Psoas muscle (tissue), 7 donors: ENCODE measurements at regions not wholly inside any gene's neighbourhood (a gene's known extent, or its start where the extent isn't known, plus 50 kb on each side); places are given as distances from the start of the nearest gene placed in this dataset.

Experiments used
- ATAC-seq, 4 donors: fragments of 200-7000 bp; cut with Tn5 transposase; one replicate each; pipeline ENCODE4 v1.9.1; 2020; ENCODE audit warnings: moderate library complexity in 3 of 4, mild to moderate bottlenecking in 2 of 4
- DNase-seq, 2 donors: peaks; one replicate each; pipeline ENCODE4 v3.0.0-alpha.2; 2020
- H3K27ac ChIP-seq: fragments of 200-600 bp; one replicate; pipeline ENCODE4 v1.8.0; 2022
- H3K27me3 ChIP-seq, 3 donors: fragments of 200-600 bp in 1 of 3; one replicate each; pipeline versions ENCODE4 v1.6.1 to v1.8.0; 2013 to 2022; ENCODE audit warnings: low read length in 2 of 3, mild to moderate bottlenecking in 2 of 3, moderate library complexity in 1 of 3; ENCODE audit not compliant: insufficient read depth in 3 of 3
- H3K36me3 ChIP-seq, 2 donors: fragments of 200-600 bp in 1 of 2; one replicate each; pipeline versions ENCODE4 v1.6.1 to v1.8.0; 2013 to 2022; ENCODE audit warnings: low read depth in 1 of 2, mild to moderate bottlenecking in 1 of 2, moderate library complexity in 1 of 2; ENCODE audit not compliant: insufficient read depth in 1 of 2
- H3K4me1 ChIP-seq: fragments of 200-600 bp; one replicate; pipeline ENCODE4 v1.8.0; 2022
- H3K4me3 ChIP-seq: fragments of 200-600 bp; one replicate; pipeline ENCODE4 v1.8.0; 2022; ENCODE audit warnings: mild to moderate bottlenecking
- H3K9me3 ChIP-seq: fragments of 200-600 bp; one replicate; pipeline ENCODE4 v1.8.0; 2022
- CTCF ChIP-seq: fragments of 200-600 bp; IDR thresholded peaks from one replicate; pipeline ENCODE4 v1.8.0; 2022; ENCODE audit warnings: antibody characterized with exemption
- WGBS, 3 donors: extraction: QIAGEN DNeasy Blood & Tissue Kit; methylation state at CpG; one replicate each; pipeline versions ENCODE4 v1.1.6 to v1.1.7; 2013; 5-methylcytosine and 5-hydroxymethylcytosine counted together
- intact Hi-C, 2 donors: fragments of 100-400 bp; cut with DNase I; formaldehyde crosslinking; loops; one replicate each; pipeline versions ENCODE4 v1.11.0 to v1.14.2; 2022
- donor health status: healthy with polysubstance abuse.
- donor health status: DM: no; HTN: no; CAD: no; lungs with moderate emphysema.
- donor health status: Bipolar disorder and iron deficiency.
- donor health status: healthy.
- donor health status: DM: yes; HTN: yes; CAD: no.
- donor health status: DM: no; HTN: no; CAD: no.
- donor health status: DM: yes; HTN: yes; CAD: no.

DNA sequence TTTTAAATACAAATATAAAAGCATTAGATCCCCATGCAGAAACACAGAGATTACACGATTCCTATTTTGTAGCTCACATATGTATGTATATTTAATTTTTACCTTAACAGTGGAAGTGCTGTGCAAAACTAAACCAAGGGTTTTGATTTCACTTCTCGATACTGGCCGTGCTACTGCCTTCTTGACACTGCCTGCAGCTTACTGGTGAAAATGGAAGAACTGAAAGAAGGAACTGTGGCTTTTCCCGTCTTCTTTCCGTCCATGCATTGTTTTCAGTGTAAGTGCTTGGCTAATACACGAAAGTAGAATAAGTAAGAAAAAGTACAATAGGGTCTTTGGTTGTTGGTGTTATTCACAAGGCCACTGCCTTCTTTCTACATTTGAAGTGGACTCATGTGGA lies 129.5 kb downstream of the NDUFA10 start:
- Histone ChIP-seq H3K36me3 (no peaks in the 10 kb centered on the region), H3K27ac (no peak overlapping the region), H3K4me1 (no peaks in the 10 kb centered on the region), H3K9me3 (no peaks in the 10 kb centered on the region), H3K27me3 (peaks cover 0 to 1% (median 0%) of the 10 kb centered on the region in 3 donors), H3K4me3 (no peak overlapping the region)
- no peak for ATAC-seq
- 75 to 88% (median 81%) methylated on average over 6 of the region's 6 CpGs for WGBS, 3 donors
- DNase-seq = no peak
- intact Hi-C loops = no loop called here
- no peak for TF ChIP-seq CTCF

- Histone ChIP-seq H3K27ac (no peak overlapping the region), H3K4me1 (no peaks in the 10 kb centered on the region), H3K27me3 (peaks cover 0 to 1% (median 0%) of the 10 kb centered on the region in 3 donors), H3K9me3 (no peaks in the 10 kb centered on the region), H3K36me3 (no peaks in the 10 kb centered on the region), H3K4me3 (no peak overlapping the region)
- 83 to 84% (median 84%) methylated on average over 3 of the region's 3 CpGs for WGBS, 3 donors
- no peak for TF ChIP-seq CTCF
- ATAC-seq (no peak), DNase-seq (no peak)
- intact Hi-C loops = no loop called here
Measured at GRCh38 chr2:239895116-239895515, 130.0 kb downstream of the NDUFA10 start.

DNA sequence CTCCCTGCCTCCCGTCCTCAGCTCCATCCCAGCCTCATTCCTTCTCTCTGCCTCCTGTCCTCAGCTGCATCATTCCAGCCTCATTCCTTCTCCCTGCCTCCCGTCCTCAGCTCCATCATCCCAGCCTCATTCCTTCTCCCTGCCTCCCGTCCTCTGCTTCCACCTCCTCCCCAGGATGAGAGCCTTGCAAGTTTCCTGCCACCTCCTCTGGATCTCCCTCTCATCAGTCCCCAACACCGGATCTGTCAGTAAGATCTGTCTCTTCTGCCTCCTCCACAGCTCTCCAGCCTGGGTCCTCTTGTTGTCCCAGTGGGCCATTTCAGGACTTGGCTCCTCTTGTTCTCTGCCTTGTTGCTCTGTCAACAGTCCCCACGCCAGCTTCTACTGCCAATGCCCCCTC lies 130.9 kb downstream of the NDUFA10 start:
- TF ChIP-seq CTCF = no peak
- ATAC-seq = no peak
- 80 to 85% (median 83%) methylated on average over 5 of the region's 5 CpGs for WGBS, 3 donors
- no peaks in the 10 kb centered on the region for H3K36me3 ChIP-seq
- no peaks in the 10 kb centered on the region for H3K9me3 ChIP-seq
- H3K27ac ChIP-seq = no peak overlapping the region
- DNase-seq = no peak
- no peaks in the 10 kb centered on the region for H3K4me1 ChIP-seq
- intact Hi-C loops = no loop called here
- peaks cover 0 to 1% (median 0%) of the 10 kb centered on the region in 3 donors for H3K27me3 ChIP-seq
- H3K4me3 ChIP-seq = no peak overlapping the region

DNA sequence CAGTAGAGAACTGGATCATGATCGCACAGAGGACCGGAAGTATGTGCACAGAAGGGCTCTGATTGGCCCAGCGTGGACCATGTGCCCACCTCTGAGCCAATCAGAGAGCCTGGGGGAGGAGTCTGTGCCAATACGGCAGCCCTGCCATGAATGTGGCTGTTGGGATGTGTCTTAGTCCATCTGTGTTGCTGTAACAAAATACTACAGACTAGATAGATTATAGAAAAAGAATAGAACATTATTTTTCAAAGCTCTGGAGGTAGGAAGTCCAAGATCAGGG lies 132.0 kb downstream of the NDUFA10 start:
- Histone ChIP-seq H3K4me1 (no peaks in the 10 kb centered on the region), H3K9me3 (no peaks in the 10 kb centered on the region), H3K27me3 (peaks cover 0 to 1% (median 0%) of the 10 kb centered on the region in 3 donors), H3K36me3 (no peaks in the 10 kb centered on the region), H3K4me3 (no peak overlapping the region), H3K27ac (no peak overlapping the region)
- DNase-seq (no peak), ATAC-seq (peak; percentile 34 to 71 (median 51))
- intact Hi-C loops = no loop called here
- no peak for TF ChIP-seq CTCF
- WGBS, 3 donors = 55 to 65% (median 56%) methylated on average over 4 of the region's 4 CpGs

DNA sequence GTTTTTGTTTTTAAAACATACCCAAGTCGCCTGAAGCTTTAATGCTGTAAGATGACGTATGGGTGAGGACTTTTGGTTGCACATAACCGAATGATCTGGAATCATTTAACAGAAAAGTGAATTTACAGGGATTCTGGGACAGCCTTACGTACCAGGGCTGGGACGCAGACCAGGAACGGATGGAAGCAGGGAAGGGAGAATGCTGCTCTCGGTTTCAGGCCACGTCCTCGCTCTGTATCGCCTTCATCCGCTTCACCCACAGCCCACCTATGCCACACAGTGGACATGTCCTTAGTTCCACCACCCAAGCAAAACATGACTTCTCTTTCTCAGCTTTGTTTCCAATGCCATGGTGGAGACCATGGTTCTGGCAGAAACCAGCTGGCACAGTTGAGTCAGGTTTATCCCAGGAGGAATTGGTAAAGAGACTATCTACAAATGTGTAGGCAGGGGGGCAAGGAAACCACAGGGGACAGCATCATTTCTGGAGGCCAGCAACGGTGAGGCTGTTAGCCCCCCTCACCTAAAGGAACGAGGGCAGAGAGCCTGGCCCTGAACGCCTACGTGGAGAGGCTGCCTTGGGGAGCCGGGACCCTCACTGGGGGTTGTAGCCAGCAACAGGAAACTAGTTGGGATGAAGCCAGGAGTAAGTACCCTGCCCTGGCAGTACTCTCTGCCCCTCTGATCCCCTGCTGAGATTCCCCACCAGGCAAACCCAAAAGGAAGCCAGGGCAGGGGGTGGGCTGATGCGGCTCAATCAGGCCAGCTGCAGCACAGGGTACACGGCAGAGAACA lies 132.5 kb downstream of the NDUFA10 start:
- no peaks in the 10 kb centered on the region for H3K36me3 ChIP-seq
- H3K27ac ChIP-seq = no peak overlapping the region
- TF ChIP-seq CTCF = no peak
- peaks cover 0 to 1% (median 0%) of the 10 kb centered on the region in 3 donors for H3K27me3 ChIP-seq
- no peaks in the 10 kb centered on the region for H3K4me1 ChIP-seq
- DNase-seq = no peak
- intact Hi-C loops = no loop called here
- ATAC-seq = no peak
- 90 to 94% (median 90%) methylated on average over 18 of the region's 18 CpGs for WGBS, 3 donors
- H3K9me3 ChIP-seq = no peaks in the 10 kb centered on the region
- H3K4me3 ChIP-seq = no peak overlapping the region
